Osteocyte (in vitro differentiated cells): ENCODE measurements at regions not wholly inside any gene's neighbourhood (a gene's known extent, or its start where the extent isn't known, plus 50 kb on each side); places are given as distances from the start of the nearest gene placed in this dataset.

Experiments
- DNase-seq: peaks from one replicate; pipeline ENCODE4 v3.0.0; 2021; ENCODE audit warnings: mixed read lengths; ENCODE audit not compliant: unreplicated experiment; ENCODE audit errors: extremely low spot score
- H3K27ac Mint-ChIP-seq: one replicate; pipeline ENCODE4 v1.8.0; 2021; ENCODE audit warnings: mild to moderate bottlenecking, mixed read lengths; ENCODE audit not compliant: unreplicated experiment
- H3K27me3 Mint-ChIP-seq: one replicate; pipeline ENCODE4 v1.8.0; 2021; ENCODE audit warnings: mixed read lengths; ENCODE audit not compliant: unreplicated experiment
- H3K36me3 Mint-ChIP-seq: one replicate; pipeline ENCODE4 v1.8.0; 2021; ENCODE audit warnings: mixed read lengths; ENCODE audit not compliant: unreplicated experiment
- H3K4me1 Mint-ChIP-seq: one replicate; pipeline ENCODE4 v1.8.0; 2021; ENCODE audit warnings: mixed read lengths; ENCODE audit not compliant: unreplicated experiment
- H3K4me3 Mint-ChIP-seq: one replicate; pipeline ENCODE4 v1.8.0; 2021; ENCODE audit warnings: mild to moderate bottlenecking, moderate library complexity, mixed read lengths; ENCODE audit not compliant: unreplicated experiment
- H3K9me3 Mint-ChIP-seq: one replicate; pipeline ENCODE4 v1.8.0; 2021; ENCODE audit warnings: mixed read lengths; ENCODE audit not compliant: unreplicated experiment
- CTCF ChIP-seq: fragments of 200-600 bp; sonication (generic); IDR thresholded peaks from 2 replicates; pipeline ENCODE4 v1.5.0; 2021; ENCODE audit warnings: antibody characterized with exemption, mild to moderate bottlenecking, moderate library complexity

DNA sequence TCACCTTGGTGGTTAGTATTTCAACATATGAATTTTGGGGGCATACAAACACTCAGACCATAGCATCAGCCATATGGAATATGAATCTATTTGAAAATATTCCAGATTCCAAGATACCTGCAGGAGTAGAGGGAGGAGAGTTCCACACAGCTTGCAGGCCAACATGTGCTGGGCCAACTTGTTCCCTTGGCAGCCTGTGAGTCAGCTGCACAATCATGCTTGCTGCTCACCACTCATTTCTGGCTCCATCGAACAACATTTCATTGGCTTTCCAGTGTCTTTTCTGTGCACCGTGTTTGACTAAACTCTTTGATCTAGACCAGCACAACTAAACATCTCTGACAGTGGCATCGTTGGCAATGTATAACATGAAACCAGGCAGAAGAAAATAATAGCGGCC, 282.5 kb upstream of the RASGEF1B start:
- DNase-seq: no peak
- TF ChIP-seq CTCF: no peak
- H3K27ac Mint-ChIP-seq: no peak overlapping the region
- no peak overlapping the region for H3K4me3 Mint-ChIP-seq
- H3K27me3 Mint-ChIP-seq: peaks cover 3% of the 10 kb centered on the region
- H3K9me3 Mint-ChIP-seq: no peaks in the 10 kb centered on the region
- H3K4me1 Mint-ChIP-seq: no peaks in the 10 kb centered on the region
- H3K36me3 Mint-ChIP-seq: no peaks in the 10 kb centered on the region

DNA sequence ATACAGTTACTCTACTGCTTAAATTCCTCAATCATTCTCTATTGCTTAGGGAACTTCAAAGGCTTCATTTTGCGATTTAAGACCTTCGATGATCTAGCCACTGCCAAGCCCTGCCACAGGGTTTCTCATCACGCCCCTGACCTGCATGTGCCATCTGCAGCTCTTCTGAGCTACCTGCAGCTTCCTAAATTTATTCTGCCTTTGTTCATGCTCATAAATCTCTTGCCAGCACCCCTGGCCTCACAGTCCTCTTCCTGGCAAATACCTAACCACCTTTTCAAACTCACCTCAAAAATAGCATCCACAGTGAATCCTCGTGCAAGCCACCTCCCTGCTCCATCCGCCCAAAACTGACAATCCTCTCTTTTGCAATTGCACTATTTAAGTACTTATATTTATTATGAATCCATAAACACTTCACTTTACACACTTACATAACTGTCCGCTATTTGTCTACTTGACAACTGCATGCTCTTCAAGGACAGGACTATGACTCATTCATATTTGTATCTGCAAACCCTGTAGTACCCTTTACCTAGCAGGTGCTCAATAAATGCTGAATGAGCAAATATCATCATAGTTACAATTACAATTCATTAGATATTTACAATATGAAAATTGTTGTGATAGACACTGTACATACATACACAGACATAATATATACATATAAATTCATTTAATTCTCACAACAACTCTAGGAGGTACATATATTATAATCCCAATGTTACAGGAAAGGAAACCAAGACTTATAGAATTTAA, 280.0 kb upstream of the RASGEF1B start:
- DNase-seq: no peak
- H3K36me3 Mint-ChIP-seq: no peaks in the 10 kb centered on the region
- no peak overlapping the region for H3K27ac Mint-ChIP-seq
- no peak for TF ChIP-seq CTCF
- H3K27me3 Mint-ChIP-seq: peaks cover 2% of the 10 kb centered on the region
- no peaks in the 10 kb centered on the region for H3K9me3 Mint-ChIP-seq
- no peak overlapping the region for H3K4me3 Mint-ChIP-seq
- H3K4me1 Mint-ChIP-seq: no peaks in the 10 kb centered on the region

DNA sequence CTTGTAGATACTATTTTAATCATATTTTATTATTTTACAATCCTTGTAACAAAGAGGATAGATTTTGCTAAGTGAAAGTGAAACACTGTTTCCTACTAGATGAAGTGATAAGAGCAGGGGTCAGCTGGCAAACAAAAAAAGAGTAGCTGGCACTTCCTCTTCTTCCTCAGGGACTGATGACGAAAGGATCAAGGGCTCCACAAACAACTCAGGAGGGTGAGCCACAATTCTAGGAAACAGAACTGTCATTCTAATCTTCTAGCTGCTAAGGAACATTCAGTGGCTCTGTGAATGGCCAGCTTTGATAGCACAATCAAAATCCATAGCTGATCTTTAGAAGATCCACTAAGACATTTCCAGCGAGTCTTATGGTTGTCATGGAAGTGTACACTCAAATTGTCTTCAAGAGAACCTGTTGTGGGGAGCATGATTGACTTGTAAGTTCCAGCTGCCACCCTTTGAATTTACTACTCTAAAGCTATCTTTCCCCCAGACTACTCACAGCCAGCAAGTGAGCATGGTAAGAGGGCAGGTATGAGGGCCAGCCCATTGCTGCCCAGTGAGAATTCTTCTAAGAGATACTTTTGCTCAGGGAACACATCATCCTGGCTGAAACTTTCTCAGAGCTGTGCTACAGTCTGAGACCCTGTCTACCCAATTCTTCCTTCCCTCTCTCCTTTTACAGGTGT, 275.7 kb upstream of the RASGEF1B start:
- Mint-ChIP-seq H3K4me1 (no peaks in the 10 kb centered on the region), H3K36me3 (no peaks in the 10 kb centered on the region), H3K27ac (no peak overlapping the region), H3K4me3 (no peak overlapping the region), H3K9me3 (no peaks in the 10 kb centered on the region), H3K27me3 (no peaks in the 10 kb centered on the region)
- TF ChIP-seq CTCF: no peak
- no peak for DNase-seq

- DNase-seq: no peak
- Mint-ChIP-seq H3K4me3 (no peak overlapping the region), H3K27ac (no peak overlapping the region), H3K9me3 (no peaks in the 10 kb centered on the region), H3K4me1 (no peaks in the 10 kb centered on the region), H3K27me3 (no peaks in the 10 kb centered on the region), H3K36me3 (no peaks in the 10 kb centered on the region)
- no peak for TF ChIP-seq CTCF
Observed at GRCh38 chr4:81746773-81747172, 275.1 kb upstream of the RASGEF1B start.

DNA sequence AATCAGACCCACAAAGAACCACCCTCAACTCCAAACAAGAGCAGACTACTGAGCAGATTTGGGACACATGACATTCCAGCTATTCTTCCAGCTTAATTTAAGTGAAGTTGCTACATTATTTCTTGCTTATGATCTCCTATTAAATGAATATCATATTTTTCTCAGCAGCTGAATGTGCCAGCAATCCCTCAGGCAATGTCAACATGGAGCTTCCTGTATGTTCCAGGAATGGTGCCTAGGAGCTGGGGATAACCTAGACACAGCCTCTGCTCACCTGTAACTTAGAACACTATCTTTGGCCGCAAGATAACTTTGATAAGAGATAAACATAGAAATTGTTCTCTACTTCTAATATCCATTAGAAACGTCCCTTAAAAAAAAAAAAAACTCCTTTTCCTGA, 274.4 kb upstream of the RASGEF1B start:
- Mint-ChIP-seq H3K4me3 (no peak overlapping the region), H3K36me3 (no peaks in the 10 kb centered on the region), H3K27ac (no peak overlapping the region)

More for the DNA sequence above, 274.4 kb upstream of the RASGEF1B start:
- H3K27me3 Mint-ChIP-seq: no peaks in the 10 kb centered on the region
- no peaks in the 10 kb centered on the region for H3K4me1 Mint-ChIP-seq
- TF ChIP-seq CTCF: no peak
- no peaks in the 10 kb centered on the region for H3K9me3 Mint-ChIP-seq
- DNase-seq: no peak
